ENCODE measurements at regions not wholly inside any gene's neighbourhood (a gene's known extent, or its start where the extent isn't known, plus 50 kb on each side); places are given as distances from the start of the nearest gene placed in this dataset.

- TF ChIP-seq, protein P1, sequence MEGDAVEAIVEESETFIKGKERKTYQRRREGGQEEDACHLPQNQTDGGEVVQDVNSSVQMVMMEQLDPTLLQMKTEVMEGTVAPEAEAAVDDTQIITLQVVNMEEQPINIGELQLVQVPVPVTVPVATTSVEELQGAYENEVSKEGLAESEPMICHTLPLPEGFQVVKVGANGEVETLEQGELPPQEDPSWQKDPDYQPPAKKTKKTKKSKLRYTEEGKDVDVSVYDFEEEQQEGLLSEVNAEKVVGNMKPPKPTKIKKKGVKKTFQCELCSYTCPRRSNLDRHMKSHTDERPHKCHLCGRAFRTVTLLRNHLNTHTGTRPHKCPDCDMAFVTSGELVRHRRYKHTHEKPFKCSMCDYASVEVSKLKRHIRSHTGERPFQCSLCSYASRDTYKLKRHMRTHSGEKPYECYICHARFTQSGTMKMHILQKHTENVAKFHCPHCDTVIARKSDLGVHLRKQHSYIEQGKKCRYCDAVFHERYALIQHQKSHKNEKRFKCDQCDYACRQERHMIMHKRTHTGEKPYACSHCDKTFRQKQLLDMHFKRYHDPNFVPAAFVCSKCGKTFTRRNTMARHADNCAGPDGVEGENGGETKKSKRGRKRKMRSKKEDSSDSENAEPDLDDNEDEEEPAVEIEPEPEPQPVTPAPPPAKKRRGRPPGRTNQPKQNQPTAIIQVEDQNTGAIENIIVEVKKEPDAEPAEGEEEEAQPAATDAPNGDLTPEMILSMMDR (IDR thresholded peaks at IDR 0.05; ENCODE audit: low read length), result no peak
- no peak for TF ChIP-seq EZH2 (optimal IDR thresholded peaks at IDR 0.05; ENCODE audit: low read depth, low read length)
Observed at GRCh38 chr13:72507416-72508199, 219.8 kb downstream of the MZT1 start.
